Thymus (tissue), 11 donors: ENCODE measurements at regions not wholly inside any gene's neighbourhood (a gene's known extent, or its start where the extent isn't known, plus 50 kb on each side); places are given as distances from the start of the nearest gene placed in this dataset.

Source experiments
- DNase-seq, 9 donors: peaks; one replicate each; pipeline ENCODE4 v3.0.0-alpha.2; 2013; ENCODE audit warnings: low spot score in 9 of 9, low read depth in 6 of 9, missing footprints in 1 of 9
- H3K27ac ChIP-seq, 2 donors: one replicate each; pipeline ENCODE4 v1.5.1; 2013; ENCODE audit warnings: control low read depth in 1 of 2, low read depth in 1 of 2, low read length in 1 of 2, mild to moderate bottlenecking in 1 of 2, moderate library complexity in 1 of 2
- H3K27me3 ChIP-seq, 2 donors: one replicate each; pipeline ENCODE4 v1.5.1; 2013; ENCODE audit warnings: low read length in 1 of 2; ENCODE audit not compliant: control insufficient read depth in 2 of 2, insufficient read depth in 1 of 2
- H3K36me3 ChIP-seq, 2 donors: one replicate each; pipeline ENCODE4 v1.5.1; 2013; ENCODE audit warnings: low read length in 1 of 2, mild to moderate bottlenecking in 1 of 2, moderate library complexity in 1 of 2; ENCODE audit not compliant: control insufficient read depth in 2 of 2, insufficient read depth in 2 of 2
- H3K4me1 ChIP-seq, 2 donors: one replicate each; pipeline ENCODE4 v1.5.1; 2013; ENCODE audit warnings: low read length in 2 of 2; ENCODE audit not compliant: control insufficient read depth in 2 of 2, insufficient read depth in 2 of 2
- H3K4me3 ChIP-seq, 2 donors: one replicate each; pipeline ENCODE4 v1.5.1; 2013; ENCODE audit warnings: low read length in 2 of 2, control low read depth in 1 of 2, mild to moderate bottlenecking in 1 of 2
- H3K9me3 ChIP-seq, 2 donors: one replicate each; pipeline ENCODE4 v1.5.1; 2013; ENCODE audit warnings: low read length in 1 of 2, mild to moderate bottlenecking in 1 of 2; ENCODE audit not compliant: control insufficient read depth in 2 of 2, insufficient read depth in 1 of 2
- WGBS: extraction: QIAGEN DNeasy Blood & Tissue Kit; methylation state at CpG from one replicate; pipeline ENCODE4 v1.1.7; 2013; 5-methylcytosine and 5-hydroxymethylcytosine counted together
- donor health status: healthy.

GRCh38 chr5:40273936-40274335, 405.8 kb upstream of the PTGER4 start:
- no peaks in the 10 kb centered on the region for H3K36me3 ChIP-seq
- H3K27me3 ChIP-seq, result no peaks in the 10 kb centered on the region
- WGBS, result 97% methylated on average over 1 of the region's 1 CpG
- H3K4me3 ChIP-seq, result no peak overlapping the region
- no peaks in the 10 kb centered on the region for H3K4me1 ChIP-seq
- no peak overlapping the region for H3K27ac ChIP-seq
- no peaks in the 10 kb centered on the region for H3K9me3 ChIP-seq
- DNase-seq, result no peak

GRCh38 chr5:40271476-40271875, 408.2 kb upstream of the PTGER4 start:
- Histone ChIP-seq H3K4me3 (no peak overlapping the region), H3K9me3 (no peaks in the 10 kb centered on the region), H3K27ac (no peak overlapping the region), H3K4me1 (no peaks in the 10 kb centered on the region), H3K36me3 (no peaks in the 10 kb centered on the region), H3K27me3 (no peaks in the 10 kb centered on the region)
- 99% methylated on average over 2 of the region's 2 CpGs for WGBS
- DNase-seq, result no peak

GRCh38 chr5:40270274-40270845, 409.4 kb upstream of the PTGER4 start:
- Histone ChIP-seq H3K4me3 (no peak overlapping the region), H3K9me3 (no peaks in the 10 kb centered on the region), H3K4me1 (no peaks in the 10 kb centered on the region), H3K27ac (no peak overlapping the region), H3K27me3 (no peaks in the 10 kb centered on the region), H3K36me3 (no peaks in the 10 kb centered on the region)
- DNase-seq, result no peak
- 99% methylated on average over 2 of the region's 2 CpGs for WGBS

GRCh38 chr5:40268088-40268487, 411.6 kb upstream of the PTGER4 start:
- Histone ChIP-seq H3K27ac (no peak overlapping the region), H3K9me3 (no peaks in the 10 kb centered on the region), H3K27me3 (no peaks in the 10 kb centered on the region), H3K4me3 (no peak overlapping the region), H3K36me3 (no peaks in the 10 kb centered on the region), H3K4me1 (no peaks in the 10 kb centered on the region)
- WGBS, result 93% methylated on average over 1 of the region's 1 CpG
- DNase-seq, result no peak

GRCh38 chr5:40266952-40267351, 412.8 kb upstream of the PTGER4 start:
- DNase-seq, result no peak
- no peak overlapping the region for H3K27ac ChIP-seq
- H3K4me1 ChIP-seq, result no peaks in the 10 kb centered on the region
- H3K27me3 ChIP-seq, result no peaks in the 10 kb centered on the region
- H3K4me3 ChIP-seq, result no peak overlapping the region
- WGBS, result over 99% methylated on average over 2 of the region's 2 CpGs
- no peaks in the 10 kb centered on the region for H3K9me3 ChIP-seq
- no peaks in the 10 kb centered on the region for H3K36me3 ChIP-seq

- no peak for DNase-seq
- WGBS, result 96% methylated on average over 1 of the region's 1 CpG
- H3K9me3 ChIP-seq, result no peaks in the 10 kb centered on the region
Measured at GRCh38 chr5:40261984-40262383, 417.7 kb upstream of the PTGER4 start.

GRCh38 chr5:40260361-40260760, 419.4 kb upstream of the PTGER4 start:
- no peak overlapping the region for H3K27ac ChIP-seq
- H3K4me3 ChIP-seq, result no peak overlapping the region
- H3K36me3 ChIP-seq, result no peaks in the 10 kb centered on the region
- DNase-seq, result no peak
- H3K27me3 ChIP-seq, result no peaks in the 10 kb centered on the region
- no peaks in the 10 kb centered on the region for H3K9me3 ChIP-seq
- no peaks in the 10 kb centered on the region for H3K4me1 ChIP-seq
- WGBS, result 93% methylated on average over 4 of the region's 4 CpGs

More at GRCh38 chr5:40261984-40262383, 417.7 kb upstream of the PTGER4 start:
- Histone ChIP-seq H3K36me3 (no peaks in the 10 kb centered on the region), H3K27me3 (no peaks in the 10 kb centered on the region), H3K4me3 (no peak overlapping the region), H3K4me1 (no peaks in the 10 kb centered on the region), H3K27ac (no peak overlapping the region)

GRCh38 chr5:40258222-40258621, 421.5 kb upstream of the PTGER4 start:
- no peaks in the 10 kb centered on the region for H3K27me3 ChIP-seq
- WGBS, result 88% methylated on average over 1 of the region's 1 CpG
- peak overlapping the region; percentile 1 to 2 for H3K27ac ChIP-seq

GRCh38 chr5:40240671-40241070, 439.0 kb upstream of the PTGER4 start:
- Histone ChIP-seq H3K4me1 (no peaks in the 10 kb centered on the region), H3K27me3 (no peaks in the 10 kb centered on the region), H3K9me3 (peaks cover 0 to 3% of the 10 kb centered on the region in 2 donors), H3K4me3 (no peak overlapping the region), H3K36me3 (no peaks in the 10 kb centered on the region), H3K27ac (no peak overlapping the region)
- DNase-seq, result no peak

More at GRCh38 chr5:40258222-40258621, 421.5 kb upstream of the PTGER4 start:
- no peaks in the 10 kb centered on the region for H3K9me3 ChIP-seq
- H3K4me3 ChIP-seq, result no peak overlapping the region
- H3K4me1 ChIP-seq, result no peaks in the 10 kb centered on the region
- H3K36me3 ChIP-seq, result no peaks in the 10 kb centered on the region
- DNase-seq, result peak in 1 of 9 donors; percentile 24

GRCh38 chr5:40240111-40240510, 439.6 kb upstream of the PTGER4 start:
- no peaks in the 10 kb centered on the region for H3K27me3 ChIP-seq
- H3K27ac ChIP-seq, result no peak overlapping the region
- no peak overlapping the region for H3K4me3 ChIP-seq
- WGBS, result 74% methylated on average over 1 of the region's 1 CpG
- no peaks in the 10 kb centered on the region for H3K36me3 ChIP-seq
- DNase-seq, result no peak
- no peaks in the 10 kb centered on the region for H3K4me1 ChIP-seq
- H3K9me3 ChIP-seq, result peaks cover 0 to 3% of the 10 kb centered on the region in 2 donors
